Osteoblast (primary cell): ENCODE measurements at regions not wholly inside any gene's neighbourhood (a gene's known extent, or its start where the extent isn't known, plus 50 kb on each side); places are given as distances from the start of the nearest gene placed in this dataset.

ENCODE experiments used
- DNase-seq: peaks from one replicate; pipeline ENCODE4 v3.0.0; 2011; ENCODE audit warnings: low spot score, mixed read lengths; ENCODE audit not compliant: insufficient read length; ENCODE audit errors: missing footprints
- H2AFZ ChIP-seq: 2 replicates; pipeline ENCODE4 v1.6.0; 2011; ENCODE audit warnings: mild to moderate bottlenecking, low read length
- H3K27ac ChIP-seq: 2 replicates; pipeline ENCODE4 v1.5.1; 2011; ENCODE audit warnings: mild to moderate bottlenecking, low read depth, low read length, moderate library complexity
- H3K27me3 ChIP-seq: 2 replicates; pipeline ENCODE4 v1.6.0; 2012; ENCODE audit warnings: mild to moderate bottlenecking, control low read depth, inconsistent platforms, low read length, moderate library complexity; ENCODE audit not compliant: insufficient read depth
- H3K36me3 ChIP-seq: 2 replicates; pipeline ENCODE4 v1.5.1; 2011; ENCODE audit warnings: mild to moderate bottlenecking, low read length, control low read depth, moderate library complexity; ENCODE audit not compliant: insufficient read depth
- H3K4me1 ChIP-seq: 2 replicates; pipeline ENCODE4 v1.5.1; 2011; ENCODE audit warnings: mild to moderate bottlenecking, low read length, control low read depth, moderate library complexity; ENCODE audit not compliant: insufficient read depth
- H3K4me2 ChIP-seq: 2 replicates; pipeline ENCODE4 v1.6.0; 2011; ENCODE audit warnings: mild to moderate bottlenecking, low read length; ENCODE audit not compliant: insufficient read depth
- H3K4me3 ChIP-seq: fragments of 200-600 bp; sonication (generic); 3 replicates; pipeline ENCODE4 v1.5.1; 2012; ENCODE audit warnings: mild to moderate bottlenecking, low read length, inconsistent platforms; ENCODE audit not compliant: insufficient read depth
- H3K79me2 ChIP-seq: 2 replicates; pipeline ENCODE4 v1.6.0; 2012; ENCODE audit warnings: mild to moderate bottlenecking, low read length, control low read depth, inconsistent platforms; ENCODE audit not compliant: insufficient read depth
- H3K9me3 ChIP-seq: 2 replicates; pipeline ENCODE4 v1.5.1; 2011; ENCODE audit warnings: low read depth, low read length, control low read depth
- H4K20me1 ChIP-seq: 2 replicates; pipeline ENCODE4 v1.6.0; 2012; ENCODE audit warnings: mild to moderate bottlenecking, low read length, control low read depth; ENCODE audit not compliant: insufficient read depth
- TF ChIP-seq, protein P1 (sequence below): IDR thresholded peaks from 2 replicates; pipeline ENCODE4 v1.5.1; 2011; ENCODE audit warnings: mild to moderate bottlenecking, low read depth, low read length, moderate library complexity; ENCODE audit errors: extremely low read depth

- Histone ChIP-seq H3K79me2 (no peaks in the 10 kb centered on the region), H2AFZ (no peak overlapping the region), H3K27ac (no peak overlapping the region), H3K9me3 (no peaks in the 10 kb centered on the region), H3K4me3 (no peak overlapping the region), H3K27me3 (no peaks in the 10 kb centered on the region), H4K20me1 (no peaks in the 10 kb centered on the region), H3K4me2 (no peak overlapping the region), H3K4me1 (peaks cover 3% of the 10 kb centered on the region), H3K36me3 (no peaks in the 10 kb centered on the region)
- TF ChIP-seq, protein P1, sequence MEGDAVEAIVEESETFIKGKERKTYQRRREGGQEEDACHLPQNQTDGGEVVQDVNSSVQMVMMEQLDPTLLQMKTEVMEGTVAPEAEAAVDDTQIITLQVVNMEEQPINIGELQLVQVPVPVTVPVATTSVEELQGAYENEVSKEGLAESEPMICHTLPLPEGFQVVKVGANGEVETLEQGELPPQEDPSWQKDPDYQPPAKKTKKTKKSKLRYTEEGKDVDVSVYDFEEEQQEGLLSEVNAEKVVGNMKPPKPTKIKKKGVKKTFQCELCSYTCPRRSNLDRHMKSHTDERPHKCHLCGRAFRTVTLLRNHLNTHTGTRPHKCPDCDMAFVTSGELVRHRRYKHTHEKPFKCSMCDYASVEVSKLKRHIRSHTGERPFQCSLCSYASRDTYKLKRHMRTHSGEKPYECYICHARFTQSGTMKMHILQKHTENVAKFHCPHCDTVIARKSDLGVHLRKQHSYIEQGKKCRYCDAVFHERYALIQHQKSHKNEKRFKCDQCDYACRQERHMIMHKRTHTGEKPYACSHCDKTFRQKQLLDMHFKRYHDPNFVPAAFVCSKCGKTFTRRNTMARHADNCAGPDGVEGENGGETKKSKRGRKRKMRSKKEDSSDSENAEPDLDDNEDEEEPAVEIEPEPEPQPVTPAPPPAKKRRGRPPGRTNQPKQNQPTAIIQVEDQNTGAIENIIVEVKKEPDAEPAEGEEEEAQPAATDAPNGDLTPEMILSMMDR = no peak
- no peak for DNase-seq
Observed at GRCh38 chr3:147620906-147621305, 211.7 kb downstream of the ZIC1 start.

- Histone ChIP-seq H3K27me3 (no peaks in the 10 kb centered on the region), H3K36me3 (no peaks in the 10 kb centered on the region), H2AFZ (no peak overlapping the region), H3K4me3 (no peak overlapping the region), H3K4me2 (peak overlapping the region; percentile 33), H3K4me1 (no peaks in the 10 kb centered on the region), H3K27ac (no peak overlapping the region), H3K79me2 (no peaks in the 10 kb centered on the region), H3K9me3 (no peaks in the 10 kb centered on the region), H4K20me1 (no peaks in the 10 kb centered on the region)
- DNase-seq = no peak
- TF ChIP-seq, protein P1 = no peak
Observed at GRCh38 chr3:147630921-147631415, 221.8 kb downstream of the ZIC1 start.

GRCh38 chr3:147640781-147641180 lies 231.6 kb downstream of the ZIC1 start:
- H3K4me3 ChIP-seq = no peak overlapping the region
- no peak overlapping the region for H3K4me2 ChIP-seq
- no peaks in the 10 kb centered on the region for H3K79me2 ChIP-seq
- H3K27me3 ChIP-seq = no peaks in the 10 kb centered on the region
- no peak for DNase-seq
- no peaks in the 10 kb centered on the region for H3K36me3 ChIP-seq
- no peaks in the 10 kb centered on the region for H4K20me1 ChIP-seq
- H3K9me3 ChIP-seq = no peaks in the 10 kb centered on the region
- TF ChIP-seq, protein P1 = peak; percentile 10
- no peak overlapping the region for H2AFZ ChIP-seq
- no peaks in the 10 kb centered on the region for H3K4me1 ChIP-seq
- no peak overlapping the region for H3K27ac ChIP-seq

DNA sequence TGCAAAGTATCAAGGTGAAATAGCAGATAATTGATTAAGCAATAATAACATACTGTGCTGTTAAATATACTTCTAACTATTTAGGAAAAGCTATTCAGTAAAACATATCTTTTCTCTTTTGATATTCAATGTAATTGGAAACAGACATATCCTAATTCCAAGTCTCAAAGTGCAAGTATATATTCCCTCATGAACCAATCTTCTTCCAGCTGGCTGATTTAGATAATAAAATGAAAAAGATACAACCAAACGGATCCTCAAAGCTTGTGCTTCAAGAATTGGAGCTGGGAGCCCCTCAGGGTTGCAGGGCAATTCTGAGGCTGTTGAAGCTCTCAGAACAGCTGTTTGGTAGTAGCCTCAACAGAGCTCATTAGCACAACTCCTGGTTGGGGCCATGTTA lies 236.6 kb downstream of the ZIC1 start:
- DNase-seq = no peak
- H4K20me1 ChIP-seq = no peaks in the 10 kb centered on the region
- TF ChIP-seq, protein P1 = no peak

More for the DNA sequence above, 236.6 kb downstream of the ZIC1 start:
- no peaks in the 10 kb centered on the region for H3K36me3 ChIP-seq
- H3K27ac ChIP-seq = no peak overlapping the region
- no peak overlapping the region for H2AFZ ChIP-seq
- no peak overlapping the region for H3K4me3 ChIP-seq
- no peaks in the 10 kb centered on the region for H3K9me3 ChIP-seq
- no peaks in the 10 kb centered on the region for H3K27me3 ChIP-seq
- H3K4me1 ChIP-seq = peaks cover 2% of the 10 kb centered on the region
- no peaks in the 10 kb centered on the region for H3K79me2 ChIP-seq
- no peak overlapping the region for H3K4me2 ChIP-seq
